HEK293T (cell line): ENCODE measurements at regions not wholly inside any gene's neighbourhood (a gene's known extent, or its start where the extent isn't known, plus 50 kb on each side); places are given as distances from the start of the nearest gene placed in this dataset.

ENCODE experiments used
- BHLHE40 ChIP-seq: fragments of 450-650 bp; IDR thresholded peaks from 2 replicates; pipeline ENCODE4 v1.6.1; 2016; ENCODE audit warnings: mild to moderate bottlenecking, moderate library complexity, borderline replicate concordance
- CTBP1 ChIP-seq: fragments of 450-650 bp; IDR thresholded peaks from 2 replicates; pipeline ENCODE4 v1.6.1; 2016; ENCODE audit warnings: borderline replicate concordance
- ELF4 ChIP-seq: fragments of 450-650 bp; IDR thresholded peaks from 2 replicates; pipeline ENCODE4 v1.6.1; 2017; ENCODE audit warnings: antibody characterized with exemption
- FOXA1 ChIP-seq: fragments of 450-650 bp; IDR thresholded peaks from 2 replicates; pipeline ENCODE4 v1.6.1; 2016; ENCODE audit warnings: mild to moderate bottlenecking
- FOXK2 ChIP-seq: fragments of 450-650 bp; IDR thresholded peaks from 2 replicates; pipeline ENCODE4 v1.6.1; 2016; ENCODE audit warnings: mild to moderate bottlenecking
- FOXM1 ChIP-seq: fragments of 450-650 bp; IDR thresholded peaks from 2 replicates; pipeline ENCODE4 v1.6.1; 2017; ENCODE audit warnings: mild to moderate bottlenecking, borderline replicate concordance
- HDGF ChIP-seq: fragments of 450-650 bp; IDR thresholded peaks from 2 replicates; pipeline ENCODE4 v1.6.1; 2017; ENCODE audit warnings: antibody characterized with exemption, borderline replicate concordance
- LEF1 ChIP-seq: fragments of 450-650 bp; IDR thresholded peaks from 2 replicates; pipeline ENCODE4 v1.6.1; 2017; ENCODE audit warnings: mild to moderate bottlenecking, borderline replicate concordance
- SP1 ChIP-seq: fragments of 450-650 bp; IDR thresholded peaks from 2 replicates; pipeline ENCODE4 v1.6.1; 2017
- SUZ12 ChIP-seq: fragments of 450-650 bp; IDR thresholded peaks from 2 replicates; pipeline ENCODE4 v1.6.1; 2016; ENCODE audit warnings: mild to moderate bottlenecking
- TARDBP ChIP-seq: fragments of 450-650 bp; IDR thresholded peaks from 2 replicates; pipeline ENCODE4 v1.6.1; 2016

DNA sequence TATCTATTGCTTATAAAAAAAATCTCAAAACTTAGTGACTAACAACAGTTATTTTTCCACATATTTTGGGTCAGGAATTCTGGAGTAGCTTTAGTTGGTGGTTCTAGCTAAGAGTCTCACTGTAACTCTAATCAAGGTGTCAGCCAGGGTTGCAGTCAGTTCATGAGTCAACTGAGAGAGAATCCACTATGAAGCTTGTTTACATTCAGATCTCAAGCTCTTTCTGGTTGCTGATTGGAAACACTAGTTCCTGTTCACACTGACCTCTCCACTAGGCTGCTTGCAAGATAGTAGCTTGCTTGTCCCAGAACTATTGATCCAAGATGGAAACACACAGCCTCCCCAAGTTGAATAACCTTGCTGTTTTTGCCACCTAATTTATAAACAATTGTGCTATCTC is 1192.1 kb upstream of the B3GALT2 start:
- TF ChIP-seq TARDBP (no peak), CTBP1 (no peak), SP1 (no peak), SUZ12 (no peak), FOXK2 (no peak), LEF1 (no peak), HDGF (no peak), BHLHE40 (no peak), ELF4 (no peak), FOXA1 (no peak), FOXM1 (no peak)
